Smooth muscle cell of the brain vasculature (primary cell): ENCODE measurements at regions not wholly inside any gene's neighbourhood (a gene's known extent, or its start where the extent isn't known, plus 50 kb on each side); places are given as distances from the start of the nearest gene placed in this dataset.
A peak's percentile ranks its signal among the peaks of the same experiment; 100 is the strongest.
"Not testable (repeated sequence)": the region's sequence is repeated elsewhere in the genome, so short reads cannot be mapped to it uniquely, and the experiment has no call there.

Experiments
- DNase-seq: peaks from one replicate; pipeline ENCODE4 v3.0.0-alpha.2; 2012; ENCODE audit warnings: low read depth, low spot score

GRCh38 chrX:121853762-121854613 is 806.6 kb downstream of the GLUD2 start:
- DNase-seq = no peak

GRCh38 chrX:121854614-121854911 is 807.2 kb downstream of the GLUD2 start:
- no peak for DNase-seq

- DNase-seq = no peak
Measured at GRCh38 chrX:121858867-121859647, 811.6 kb downstream of the GLUD2 start.

GRCh38 chrX:121863976-121864375 is 816.6 kb downstream of the GLUD2 start:
- no peak for DNase-seq

- no peak for DNase-seq
Measured at GRCh38 chrX:121864561-121864960, 817.2 kb downstream of the GLUD2 start.

- DNase-seq = no peak
Measured at GRCh38 chrX:121869876-121870477, 822.6 kb downstream of the GLUD2 start.

GRCh38 chrX:121871122-121871521 is 823.7 kb downstream of the GLUD2 start:
- DNase-seq = no peak

GRCh38 chrX:121876305-121876704 is 828.9 kb downstream of the GLUD2 start:
- DNase-seq = no peak

GRCh38 chrX:121877337-121877736 is 829.9 kb downstream of the GLUD2 start:
- not testable (repeated sequence) for DNase-seq

- no peak for DNase-seq
Measured at GRCh38 chrX:121886557-121886956, 839.1 kb downstream of the GLUD2 start.

- DNase-seq = no peak
Measured at GRCh38 chrX:121894756-121895155, 847.3 kb downstream of the GLUD2 start.

GRCh38 chrX:121902463-121902862 is 855.1 kb downstream of the GLUD2 start:
- DNase-seq = no peak

GRCh38 chrX:121903961-121904360 is 856.6 kb downstream of the GLUD2 start:
- no peak for DNase-seq

GRCh38 chrX:121921258-121921657 is 873.8 kb downstream of the GLUD2 start:
- no peak for DNase-seq

GRCh38 chrX:121931567-121931966 is 884.2 kb downstream of the GLUD2 start:
- no peak for DNase-seq

GRCh38 chrX:121932688-121933087 is 885.3 kb downstream of the GLUD2 start:
- no peak for DNase-seq

- DNase-seq = no peak
Measured at GRCh38 chrX:121949041-121949760, 901.8 kb downstream of the GLUD2 start.

- no peak for DNase-seq
Measured at GRCh38 chrX:121958886-121959285, 911.5 kb downstream of the GLUD2 start.

GRCh38 chrX:121975671-121976070 is 928.3 kb downstream of the GLUD2 start:
- no peak for DNase-seq

GRCh38 chrX:121987163-121987562 is 939.8 kb downstream of the GLUD2 start:
- DNase-seq = peak; percentile 4

GRCh38 chrX:121987835-121988234 is 940.4 kb downstream of the GLUD2 start:
- DNase-seq = no peak

GRCh38 chrX:122004127-122004526 is 956.7 kb downstream of the GLUD2 start:
- no peak for DNase-seq
